NCI-H510A treated with DMSO at 0.1 percent for 48 hours (cell line): ENCODE measurements at regions not wholly inside any gene's neighbourhood (a gene's known extent, or its start where the extent isn't known, plus 50 kb on each side); places are given as distances from the start of the nearest gene placed in this dataset.
"Not testable (repeated sequence)": the region's sequence is repeated elsewhere in the genome, so short reads cannot be mapped to it uniquely, and the experiment has no call there.

Source experiments
- DNase-seq: peaks from one replicate; lab custom pipeline; 2025; lab: John Stamatoyannopoulos, UW

- no peak for DNase-seq
Measured at GRCh38 chr5:1667648-1668140, 131.9 kb downstream of the MRPL36 start.

GRCh38 chr5:1666812-1667588, 132.6 kb downstream of the MRPL36 start:
- no peak for DNase-seq

GRCh38 chr5:1666221-1666620, 133.4 kb downstream of the MRPL36 start:
- no peak for DNase-seq

- no peak for DNase-seq
Measured at GRCh38 chr5:1665803-1666202, 133.8 kb downstream of the MRPL36 start.

- DNase-seq = no peak
Measured at GRCh38 chr5:1665231-1665630, 134.4 kb downstream of the MRPL36 start.

GRCh38 chr5:1663186-1663585, 136.5 kb downstream of the MRPL36 start:
- no peak for DNase-seq

- DNase-seq = no peak
Measured at GRCh38 chr5:1662559-1663085, 137.0 kb downstream of the MRPL36 start.

- no peak for DNase-seq
Measured at GRCh38 chr5:1661831-1662558, 137.6 kb downstream of the MRPL36 start.

- no peak for DNase-seq
Measured at GRCh38 chr5:1661311-1661710, 137.6 kb upstream of the LPCAT1 start.

GRCh38 chr5:1660511-1660910, 136.8 kb upstream of the LPCAT1 start:
- no peak for DNase-seq

- no peak for DNase-seq
Measured at GRCh38 chr5:1660001-1660400, 136.2 kb upstream of the LPCAT1 start.

GRCh38 chr5:1659100-1659981, 135.6 kb upstream of the LPCAT1 start:
- no peak for DNase-seq

GRCh38 chr5:1658665-1659064, 134.9 kb upstream of the LPCAT1 start:
- DNase-seq = no peak

GRCh38 chr5:1657161-1657741, 133.5 kb upstream of the LPCAT1 start:
- DNase-seq = no peak

GRCh38 chr5:1656271-1656975, 132.7 kb upstream of the LPCAT1 start:
- DNase-seq = no peak

GRCh38 chr5:1655496-1656270, 131.9 kb upstream of the LPCAT1 start:
- no peak for DNase-seq

GRCh38 chr5:1654786-1655495, 131.2 kb upstream of the LPCAT1 start:
- DNase-seq = no peak

- not testable (repeated sequence) for DNase-seq
Measured at GRCh38 chr5:1653698-1654651, 130.2 kb upstream of the LPCAT1 start.
